ENCODE measurements at regions not wholly inside any gene's neighbourhood (a gene's known extent, or its start where the extent isn't known, plus 50 kb on each side); places are given as distances from the start of the nearest gene placed in this dataset.

DNA sequence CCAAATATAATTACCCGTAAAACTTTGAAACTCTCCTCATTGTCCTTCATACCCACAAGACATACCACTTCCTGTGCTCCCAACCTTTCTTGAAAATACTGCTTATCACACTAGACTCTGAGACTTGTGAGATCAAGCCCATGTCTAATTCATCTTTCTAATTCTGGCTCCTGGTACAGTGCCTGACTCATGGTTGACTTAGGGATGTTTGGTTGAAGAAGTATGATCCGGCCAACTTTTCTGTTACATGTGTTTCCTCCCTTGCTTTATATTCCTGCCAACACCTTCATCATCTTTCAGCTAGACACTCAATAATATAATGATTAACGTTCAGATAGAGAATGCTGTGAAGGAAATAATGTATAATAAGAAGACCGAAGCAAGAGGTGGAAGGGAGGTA lies 58.2 kb downstream of the MEX3B start:
- no peak for DNase-seq (ENCODE audit: extremely low read depth in 1 of 2, low read depth in 1 of 2)

GRCh38 chr15:81983497-81983896 lies 62.3 kb downstream of the MEX3B start:
- DNase-seq (ENCODE audit: extremely low read depth in 1 of 2, low read depth in 1 of 2) = no peak

GRCh38 chr15:81982808-81983207 lies 63.0 kb downstream of the MEX3B start:
- no peak for DNase-seq (ENCODE audit: extremely low read depth in 1 of 2, low read depth in 1 of 2)

DNA sequence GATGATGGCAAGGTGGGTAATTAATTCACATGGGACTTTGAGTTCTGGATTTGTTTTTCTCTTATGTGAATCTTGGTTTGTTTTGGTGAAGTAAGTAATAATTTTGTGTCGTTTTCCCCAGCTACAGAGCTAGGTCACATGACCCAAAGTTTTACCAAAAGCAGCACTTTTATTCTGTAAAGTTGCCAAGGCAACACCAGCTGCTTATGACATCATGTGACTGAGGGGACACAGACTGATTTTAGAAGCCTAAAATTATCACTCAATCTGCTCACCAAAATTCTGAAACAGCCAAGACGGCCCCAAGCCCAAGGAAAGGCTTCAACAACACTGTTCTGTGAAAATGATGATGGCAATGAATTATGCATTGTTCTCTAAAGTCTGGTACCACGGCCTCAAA lies 63.9 kb downstream of the MEX3B start:
- no peak for DNase-seq (ENCODE audit: extremely low read depth in 1 of 2, low read depth in 1 of 2)

DNA sequence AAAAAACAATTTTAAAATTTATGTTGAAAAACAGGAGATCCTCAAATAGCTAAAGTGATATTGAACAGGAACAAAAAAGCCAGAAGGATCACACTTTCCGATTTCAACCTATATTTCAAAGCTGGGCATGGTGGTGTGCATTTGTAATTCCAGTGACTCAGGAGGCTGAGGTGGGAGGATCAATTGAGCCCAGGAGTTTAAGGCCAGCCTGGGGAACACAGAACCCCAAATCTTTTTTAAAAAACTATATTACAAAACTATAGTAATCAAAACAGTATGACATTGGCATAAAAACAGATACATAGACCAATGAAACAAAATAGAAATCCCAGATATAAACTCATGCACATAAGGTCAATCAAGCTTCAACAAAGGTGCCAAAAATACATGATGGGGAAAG lies 68.4 kb downstream of the MEX3B start:
- no peak for DNase-seq (ENCODE audit: extremely low read depth in 1 of 2, low read depth in 1 of 2)

DNA sequence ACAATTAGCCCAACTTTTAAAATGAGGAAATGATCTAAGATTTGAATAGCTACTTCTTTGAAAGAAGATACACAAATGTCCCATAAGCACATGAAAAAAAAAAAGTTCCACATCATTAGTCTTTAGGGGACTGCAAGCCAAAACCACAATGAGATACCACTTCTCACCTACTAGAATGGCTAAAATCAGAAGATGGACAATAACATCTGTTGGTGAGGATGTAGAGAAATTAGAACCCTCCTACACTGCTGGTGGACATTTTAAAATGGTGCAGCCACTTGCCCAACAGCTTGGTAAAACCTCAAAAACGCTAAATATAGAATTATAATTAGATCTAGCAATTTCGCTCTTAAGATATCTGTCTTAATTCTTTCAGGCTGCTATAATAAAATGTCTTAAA lies 77.1 kb downstream of the MEX3B start:
- no peak for DNase-seq (ENCODE audit: extremely low read depth in 1 of 2, low read depth in 1 of 2)

DNA sequence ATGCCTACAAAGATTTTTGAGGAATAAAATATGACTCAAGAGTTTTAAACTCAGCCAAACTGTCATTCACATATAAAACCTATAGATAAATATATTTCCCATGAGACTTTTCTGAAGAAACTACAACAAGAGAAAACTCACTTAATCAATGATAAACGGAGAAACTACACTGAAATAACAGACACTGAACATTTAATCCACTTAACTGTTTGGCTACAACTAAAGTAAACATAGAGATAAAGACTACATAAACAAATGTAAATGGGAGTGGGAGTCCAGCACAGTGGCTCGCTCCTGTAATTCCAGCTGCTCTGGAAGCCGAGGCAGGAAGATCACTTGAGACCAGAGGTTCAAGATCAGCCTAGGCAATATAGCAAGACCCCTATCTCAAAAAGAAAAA lies 79.2 kb downstream of the MEX3B start:
- no peak for DNase-seq (ENCODE audit: extremely low read depth in 1 of 2, low read depth in 1 of 2)

- no peak for DNase-seq (ENCODE audit: extremely low read depth in 1 of 2, low read depth in 1 of 2)
Observed at GRCh38 chr15:81962482-81962881, 83.3 kb downstream of the MEX3B start.

- no peak for DNase-seq (ENCODE audit: extremely low read depth in 1 of 2, low read depth in 1 of 2)
Observed at GRCh38 chr15:81959196-81959595, 86.6 kb downstream of the MEX3B start.

GRCh38 chr15:81957698-81958097 lies 88.1 kb downstream of the MEX3B start:
- DNase-seq (ENCODE audit: extremely low read depth in 1 of 2, low read depth in 1 of 2) = no peak

- no peak for DNase-seq (ENCODE audit: extremely low read depth in 1 of 2, low read depth in 1 of 2)
Observed at GRCh38 chr15:81955382-81956062, 90.3 kb downstream of the MEX3B start.

GRCh38 chr15:81954158-81954783 lies 91.5 kb downstream of the MEX3B start:
- DNase-seq (ENCODE audit: extremely low read depth in 1 of 2, low read depth in 1 of 2) = no peak

- no peak for DNase-seq (ENCODE audit: extremely low read depth in 1 of 2, low read depth in 1 of 2)
Observed at GRCh38 chr15:81950841-81951414, 94.9 kb downstream of the MEX3B start.

DNA sequence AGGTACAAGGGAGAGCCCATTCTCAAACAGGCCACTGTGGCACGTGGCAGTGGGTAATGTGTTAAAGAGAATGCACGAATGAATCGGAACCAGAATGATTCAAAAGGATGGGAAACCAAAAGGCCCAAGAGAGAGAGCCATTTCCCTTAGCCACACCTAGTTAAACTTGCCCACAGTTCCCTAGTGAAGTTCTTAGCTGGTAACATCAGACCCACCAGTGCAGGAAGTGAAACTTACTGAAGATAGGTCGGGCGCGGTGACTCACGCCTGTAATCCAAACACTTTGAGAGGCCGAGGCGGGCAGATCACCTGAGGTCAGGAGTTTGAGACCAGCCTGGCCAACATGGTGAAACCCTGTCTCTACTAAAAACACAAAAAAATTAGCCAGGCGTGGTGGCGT lies 97.1 kb downstream of the MEX3B start:
- no peak for DNase-seq (ENCODE audit: extremely low read depth in 1 of 2, low read depth in 1 of 2)

GRCh38 chr15:81948222-81948621 lies 97.6 kb downstream of the MEX3B start:
- DNase-seq (ENCODE audit: extremely low read depth in 1 of 2, low read depth in 1 of 2) = no peak

GRCh38 chr15:81947548-81947947 lies 98.3 kb downstream of the MEX3B start:
- DNase-seq (ENCODE audit: extremely low read depth in 1 of 2, low read depth in 1 of 2) = no peak

DNA sequence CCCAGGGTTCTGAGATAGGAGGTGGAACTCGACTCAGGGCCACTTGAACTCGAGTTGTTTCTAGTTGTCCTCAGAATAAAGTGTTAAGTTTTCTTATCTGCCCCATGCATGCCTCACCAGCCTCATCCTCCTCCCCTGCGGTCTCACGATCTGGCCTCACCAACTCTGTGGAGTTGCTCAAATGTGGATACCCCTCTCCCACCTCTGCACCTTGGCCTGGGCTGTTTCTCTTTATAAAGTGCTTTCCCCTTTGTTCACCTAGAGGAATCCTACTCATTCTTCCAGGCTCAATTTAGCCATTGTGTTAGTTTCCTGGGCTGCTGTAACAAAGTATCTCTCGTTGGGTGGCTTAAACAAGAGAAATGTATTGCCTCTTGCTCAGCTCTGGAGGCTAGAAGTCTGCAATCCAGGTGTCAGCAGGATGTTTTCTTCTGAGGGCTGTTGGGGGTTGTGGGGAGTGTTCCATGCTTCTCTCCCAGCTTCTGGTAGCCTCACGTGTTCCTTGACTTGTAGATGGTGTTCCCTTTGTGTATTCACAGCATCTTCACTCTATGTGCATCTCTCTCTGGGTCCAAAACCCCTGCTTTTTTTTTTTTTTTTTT lies 100.7 kb downstream of the MEX3B start:
- no peak for DNase-seq (ENCODE audit: extremely low read depth in 1 of 2, low read depth in 1 of 2)

- no peak for DNase-seq (ENCODE audit: extremely low read depth in 1 of 2, low read depth in 1 of 2)
Observed at GRCh38 chr15:81942655-81943195, 103.1 kb downstream of the MEX3B start.

DNA sequence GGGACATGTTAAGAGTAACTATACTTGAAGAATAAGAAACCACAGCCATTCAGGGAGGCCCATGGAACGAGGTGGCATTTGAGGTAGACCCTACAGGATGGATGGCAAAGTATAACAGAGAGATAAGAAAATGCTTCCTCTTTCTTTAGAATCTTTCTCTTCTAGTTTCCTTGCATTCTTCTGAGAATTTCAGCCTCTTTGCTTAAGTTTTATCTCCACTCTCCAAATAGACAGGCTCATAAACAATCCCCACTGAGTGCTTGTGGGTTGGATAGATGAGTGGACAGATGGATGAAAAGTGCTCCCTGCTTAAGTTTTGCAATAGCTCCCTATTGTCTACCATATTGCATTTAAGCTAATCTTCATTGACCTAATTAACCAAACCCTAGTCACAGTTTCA lies 103.7 kb downstream of the MEX3B start:
- no peak for DNase-seq (ENCODE audit: extremely low read depth in 1 of 2, low read depth in 1 of 2)

GRCh38 chr15:81941479-81941878 lies 104.3 kb downstream of the MEX3B start:
- DNase-seq (ENCODE audit: extremely low read depth in 1 of 2, low read depth in 1 of 2) = no peak

DNA sequence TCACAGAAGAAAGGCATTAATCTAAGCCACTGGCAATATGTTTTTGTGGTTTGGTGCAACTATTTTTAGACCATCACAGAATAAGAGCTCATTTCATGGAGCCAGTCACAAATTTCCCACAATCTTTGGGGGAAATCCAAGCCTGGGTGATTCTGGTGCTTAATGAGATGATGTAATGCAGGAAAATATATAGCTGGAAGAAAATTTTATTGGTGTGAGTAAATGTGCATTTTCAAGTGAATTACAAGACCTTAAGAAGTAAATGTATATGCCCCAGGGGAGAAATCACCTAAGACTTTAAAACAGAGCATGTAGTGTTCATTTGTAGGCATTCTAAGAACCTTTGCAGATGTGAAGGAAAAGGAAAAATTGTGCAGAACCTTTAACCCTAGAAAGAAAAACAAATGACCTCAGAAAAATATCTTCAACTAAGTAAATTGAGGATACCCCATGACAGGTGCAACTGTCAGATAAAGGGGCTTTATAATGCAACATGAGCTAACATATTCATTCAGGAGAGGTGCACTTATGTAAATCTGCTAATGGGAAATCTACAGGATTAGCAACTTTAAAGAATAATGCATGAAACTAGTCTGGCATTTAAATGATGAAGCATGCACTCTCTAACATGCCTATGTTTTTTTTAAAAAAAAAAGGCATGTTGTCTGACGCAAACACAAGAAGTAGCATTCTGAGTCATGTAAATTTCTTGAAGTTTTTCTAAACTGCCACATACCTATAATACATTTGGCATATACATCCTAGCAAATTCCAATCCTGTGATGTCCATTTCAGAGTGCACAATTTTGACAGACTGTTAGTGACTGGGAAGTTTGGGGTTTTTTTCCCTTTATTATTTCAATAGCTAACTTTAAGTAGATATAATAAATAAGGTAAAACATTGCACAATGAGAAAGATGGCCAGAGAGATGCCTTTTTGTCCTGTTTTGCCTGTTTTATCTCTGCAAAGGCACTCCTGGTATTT lies 105.1 kb downstream of the MEX3B start:
- DNase-seq (ENCODE audit: extremely low read depth in 1 of 2, low read depth in 1 of 2) = no peak

Measured in stimulated activated CD8-positive, alpha-beta memory T cell treated with anti-CD3 and anti-CD28 coated beads, Interleukin-7, amount 100 ng/mL, for 48 hours (primary cell).